Body of pancreas (tissue), 4 donors: ENCODE measurements at regions not wholly inside any gene's neighbourhood (a gene's known extent, or its start where the extent isn't known, plus 50 kb on each side); places are given as distances from the start of the nearest gene placed in this dataset.

Source experiments
- ATAC-seq: fragments of 150-250 bp; one replicate; pipeline ENCODE4 v1.9.1; 2016
- DNase-seq, 4 donors: peaks; one replicate each; pipeline ENCODE4 v3.0.0-alpha.2; 2019
- H3K27ac ChIP-seq, 4 donors: fragments of 200-600 bp; sonication (generic); 1 replicate in 3 of 4; 2 replicates in 1 of 4; pipeline versions ENCODE4 v1.5.1 to v1.6.1; 2016 to 2019; ENCODE audit warnings: mild to moderate bottlenecking in 1 of 4, mixed read lengths in 1 of 4, moderate library complexity in 1 of 4
- H3K27me3 ChIP-seq, 2 donors: fragments of 200-600 bp; sonication (generic); one replicate each; pipeline ENCODE4 v1.6.0; 2016; ENCODE audit warnings: mild to moderate bottlenecking in 1 of 2
- H3K36me3 ChIP-seq, 2 donors: fragments of 200-600 bp; sonication (generic); replicated peaks in 1 of 2; 2 replicates each; pipeline ENCODE4 v1.5.1; 2016; ENCODE audit warnings: low read depth in 2 of 2; ENCODE audit not compliant: insufficient read depth in 1 of 2
- H3K4me1 ChIP-seq: fragments of 200-600 bp; sonication (generic); one replicate; pipeline ENCODE4 v1.6.0; 2016
- H3K4me3 ChIP-seq, 2 donors: fragments of 200-600 bp; sonication (generic); 1 replicate in 1 of 2; 2 replicates in 1 of 2; pipeline ENCODE4 v1.5.1; 2016 to 2019
- H3K9me3 ChIP-seq, 3 donors: fragments of 200-600 bp; sonication (generic); 1 replicate in 2 of 3; 2 replicates in 1 of 3; pipeline ENCODE4 v1.5.1; 2016
- POLR2A ChIP-seq, 3 donors: fragments of 450-650 bp; IDR thresholded peaks; one replicate each; pipeline ENCODE4 v1.6.1; 2016; ENCODE audit warnings: antibody characterized with exemption in 3 of 3, mild to moderate bottlenecking in 2 of 3
- WGBS, 2 donors: methylation state at CpG; one replicate each; pipeline ENCODE4 v1.1.5; 2017; 5-methylcytosine and 5-hydroxymethylcytosine counted together
- intact Hi-C: fragments of 100-400 bp; cut with DNase I; formaldehyde crosslinking; loops from one replicate; pipeline ENCODE4 v1.15.1; 2023
- TF ChIP-seq, protein P1 (sequence below), 7 experiments: fragments of 450-650 bp in 4 of 7; fragments of 200-600 bp in 3 of 7; sonication (generic) in 3 of 7; IDR thresholded peaks; one replicate each; pipeline ENCODE4 v1.5.1; 2016 to 2019; ENCODE audit warnings: antibody characterized with exemption in 7 of 7

DNA sequence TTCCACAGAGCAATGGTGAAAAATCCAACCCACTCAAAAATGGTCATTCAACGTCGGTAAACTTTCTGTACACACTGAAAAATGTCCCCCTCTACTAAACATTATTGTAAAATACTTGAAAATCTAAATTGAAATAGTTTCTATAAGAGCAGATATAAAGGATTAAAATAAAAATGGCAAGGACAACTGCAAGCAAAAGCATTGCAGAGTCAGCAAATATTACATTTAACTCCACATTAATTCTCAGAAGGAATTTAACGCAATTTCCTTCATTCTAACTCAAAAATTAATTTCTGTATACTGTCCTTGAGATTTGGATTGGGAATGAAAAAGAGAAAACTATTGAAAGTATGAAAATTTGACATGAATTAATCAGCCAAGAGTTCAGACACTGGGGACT lies 64.4 kb upstream of the SSBP2 start:
- no peak for DNase-seq
- Histone ChIP-seq H3K9me3 (no peaks in the 10 kb centered on the region), H3K4me1 (peaks cover 10% of the 10 kb centered on the region), H3K4me3 (no peak overlapping the region), H3K27ac (no peak overlapping the region), H3K36me3 (no peaks in the 10 kb centered on the region), H3K27me3 (no peaks in the 10 kb centered on the region)
- intact Hi-C loops = no loop called here
- ATAC-seq = no peak
- TF ChIP-seq, protein P1, sequence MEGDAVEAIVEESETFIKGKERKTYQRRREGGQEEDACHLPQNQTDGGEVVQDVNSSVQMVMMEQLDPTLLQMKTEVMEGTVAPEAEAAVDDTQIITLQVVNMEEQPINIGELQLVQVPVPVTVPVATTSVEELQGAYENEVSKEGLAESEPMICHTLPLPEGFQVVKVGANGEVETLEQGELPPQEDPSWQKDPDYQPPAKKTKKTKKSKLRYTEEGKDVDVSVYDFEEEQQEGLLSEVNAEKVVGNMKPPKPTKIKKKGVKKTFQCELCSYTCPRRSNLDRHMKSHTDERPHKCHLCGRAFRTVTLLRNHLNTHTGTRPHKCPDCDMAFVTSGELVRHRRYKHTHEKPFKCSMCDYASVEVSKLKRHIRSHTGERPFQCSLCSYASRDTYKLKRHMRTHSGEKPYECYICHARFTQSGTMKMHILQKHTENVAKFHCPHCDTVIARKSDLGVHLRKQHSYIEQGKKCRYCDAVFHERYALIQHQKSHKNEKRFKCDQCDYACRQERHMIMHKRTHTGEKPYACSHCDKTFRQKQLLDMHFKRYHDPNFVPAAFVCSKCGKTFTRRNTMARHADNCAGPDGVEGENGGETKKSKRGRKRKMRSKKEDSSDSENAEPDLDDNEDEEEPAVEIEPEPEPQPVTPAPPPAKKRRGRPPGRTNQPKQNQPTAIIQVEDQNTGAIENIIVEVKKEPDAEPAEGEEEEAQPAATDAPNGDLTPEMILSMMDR (IDR thresholded peaks at IDR 0.05) = no peak
- TF ChIP-seq POLR2A (IDR thresholded peaks at IDR 0.05) = no peak
- WGBS, 2 donors = 89 to 91% methylated on average over 3 of the region's 3 CpGs

DNA sequence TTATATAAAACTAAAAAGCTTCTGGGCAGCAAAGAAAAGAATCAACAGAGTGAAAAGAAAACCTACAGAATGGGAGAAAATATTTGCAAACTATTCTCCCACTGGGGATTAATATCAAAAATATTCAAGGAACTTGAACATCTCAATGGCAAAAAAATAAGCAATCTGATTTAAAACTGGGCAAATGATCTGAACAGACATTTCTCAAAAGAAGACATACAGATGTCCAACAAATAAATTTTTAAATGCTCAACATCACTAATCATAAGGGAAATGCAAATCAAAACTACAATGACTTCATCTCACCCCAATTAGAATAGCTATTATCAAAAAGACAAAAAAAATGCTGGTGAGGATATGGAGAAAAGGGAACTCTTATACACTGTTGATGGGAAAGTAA lies 57.2 kb upstream of the SSBP2 start:
- DNase-seq (no peak), ATAC-seq (no peak)
- Histone ChIP-seq H3K4me1 (no peaks in the 10 kb centered on the region), H3K27ac (no peak overlapping the region), H3K27me3 (no peaks in the 10 kb centered on the region), H3K4me3 (no peak overlapping the region), H3K9me3 (peaks cover 0 to 8% (median 0%) of the 10 kb centered on the region in 3 donors), H3K36me3 (no peaks in the 10 kb centered on the region)
- TF ChIP-seq POLR2A (IDR thresholded peaks at IDR 0.05) = no peak
- TF ChIP-seq, protein P1 (IDR thresholded peaks at IDR 0.05) = no peak
- intact Hi-C loops = no loop called here

DNA sequence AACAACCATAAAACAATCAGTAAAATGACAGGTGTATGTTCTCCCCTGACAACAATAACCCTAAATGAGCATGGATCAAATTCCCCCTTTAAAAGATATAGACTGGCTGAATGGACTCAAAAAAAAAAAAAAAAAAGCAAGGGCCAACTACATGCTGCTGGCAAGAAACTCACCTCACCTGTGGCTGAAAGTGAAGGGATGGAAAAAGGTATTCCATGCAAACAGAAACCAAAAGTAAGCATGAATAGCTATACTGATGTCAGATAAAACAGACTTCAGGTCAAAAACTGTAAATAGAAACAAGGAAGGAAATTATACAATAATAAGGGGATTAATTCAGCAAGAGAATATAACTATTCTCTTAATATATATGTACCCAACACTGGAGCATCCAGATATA lies 54.2 kb upstream of the SSBP2 start:
- Histone ChIP-seq H3K9me3 (peaks cover 0 to 8% (median 0%) of the 10 kb centered on the region in 3 donors), H3K36me3 (no peaks in the 10 kb centered on the region), H3K27ac (no peak overlapping the region), H3K27me3 (no peaks in the 10 kb centered on the region), H3K4me3 (no peak overlapping the region), H3K4me1 (no peaks in the 10 kb centered on the region)
- DNase-seq (no peak), ATAC-seq (no peak)
- intact Hi-C loops = no loop called here
- no peak for TF ChIP-seq POLR2A (IDR thresholded peaks at IDR 0.05)
- TF ChIP-seq, protein P1 (IDR thresholded peaks at IDR 0.05) = no peak

DNA sequence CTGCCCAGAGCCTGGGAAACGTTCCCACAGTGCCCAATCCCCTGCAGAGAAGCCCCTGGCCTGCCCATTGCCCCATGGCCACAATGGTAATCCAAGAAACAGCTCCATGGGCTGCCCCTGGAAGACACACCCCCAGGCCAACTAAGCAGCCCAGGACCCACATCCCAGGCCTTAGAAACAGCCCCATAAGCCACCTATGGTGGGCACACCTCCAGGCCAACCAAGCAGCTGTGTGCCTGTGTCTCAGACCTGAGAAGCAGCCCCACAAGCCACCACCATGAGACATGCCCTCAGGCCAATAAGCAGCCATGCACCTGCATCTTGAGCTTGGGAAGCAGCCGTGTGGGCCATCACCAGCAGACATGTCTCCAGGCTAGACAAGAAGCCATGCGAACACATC lies 52.9 kb upstream of the SSBP2 start:
- H3K4me1 ChIP-seq = no peaks in the 10 kb centered on the region
- H3K27me3 ChIP-seq = no peaks in the 10 kb centered on the region
- intact Hi-C loops = no loop called here
- no peak for TF ChIP-seq POLR2A (IDR thresholded peaks at IDR 0.05)
- TF ChIP-seq, protein P1 (IDR thresholded peaks at IDR 0.05) = no peak
- no peak overlapping the region for H3K27ac ChIP-seq
- no peak for DNase-seq
- WGBS, 2 donors = 85 to 88% methylated on average over 2 to 3 of the region's 3 CpGs
- no peaks in the 10 kb centered on the region for H3K36me3 ChIP-seq
- H3K9me3 ChIP-seq = peaks cover 0 to 8% (median 0%) of the 10 kb centered on the region in 3 donors
- no peak for ATAC-seq
- no peak overlapping the region for H3K4me3 ChIP-seq

DNA sequence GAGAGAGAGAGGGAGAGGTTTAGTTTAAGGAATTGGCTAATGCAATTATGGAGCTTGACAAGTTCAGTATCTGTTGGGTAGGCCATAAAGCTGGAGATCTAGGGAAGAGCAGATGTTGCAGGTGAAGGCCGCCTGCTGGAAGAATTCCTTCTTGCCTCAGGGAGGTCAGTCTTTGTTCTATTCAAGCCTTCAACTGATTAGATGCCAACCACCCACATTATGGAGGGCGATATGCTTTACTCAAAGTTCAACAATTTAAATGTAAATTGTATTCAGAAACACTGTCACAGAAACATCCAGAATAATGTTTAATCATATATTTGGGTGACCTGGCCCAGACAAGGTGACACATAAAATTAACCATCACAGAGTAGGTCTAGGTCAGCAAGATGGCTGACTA lies 51.7 kb upstream of the SSBP2 start:
- H3K36me3 ChIP-seq = no peaks in the 10 kb centered on the region
- intact Hi-C loops = no loop called here
- TF ChIP-seq POLR2A (IDR thresholded peaks at IDR 0.05) = no peak
- H3K4me1 ChIP-seq = no peaks in the 10 kb centered on the region
- peaks cover 0 to 7% (median 0%) of the 10 kb centered on the region in 3 donors for H3K9me3 ChIP-seq
- WGBS, 2 donors = 89 to 92% methylated on average over 2 of the region's 2 CpGs
- no peak overlapping the region for H3K27ac ChIP-seq
- DNase-seq (no peak), ATAC-seq (no peak)
- no peaks in the 10 kb centered on the region for H3K27me3 ChIP-seq
- H3K4me3 ChIP-seq = no peak overlapping the region
